ENCODE measurements at regions not wholly inside any gene's neighbourhood (a gene's known extent, or its start where the extent isn't known, plus 50 kb on each side); places are given as distances from the start of the nearest gene placed in this dataset.
"Not testable (repeated sequence)": the region's sequence is repeated elsewhere in the genome, so short reads cannot be mapped to it uniquely, and the experiment has no call there.

- no peak for TF ChIP-seq POLR2AphosphoS5 (IDR thresholded peaks at IDR 0.05; ENCODE audit: low read depth, low read length)
- no peak for TF ChIP-seq POLR2A (IDR thresholded peaks at IDR 0.05; ENCODE audit: low read depth, low read length)
- TF ChIP-seq TAF1 (IDR thresholded peaks at IDR 0.05; ENCODE audit: borderline replicate concordance, low read depth, low read length), result no peak
- DNase-seq (ENCODE audit: insufficient read length) (no peak), FAIRE-seq (no peak)
Measured at GRCh38 chrX:7638078-7638710, 204.8 kb upstream of the VCX start.

- FAIRE-seq (no peak), DNase-seq (ENCODE audit: insufficient read length) (no peak)
- TF ChIP-seq TAF1 (IDR thresholded peaks at IDR 0.05; ENCODE audit: borderline replicate concordance, low read depth, low read length) (no peak), POLR2A (IDR thresholded peaks at IDR 0.05; ENCODE audit: low read depth, low read length) (no peak), POLR2AphosphoS5 (IDR thresholded peaks at IDR 0.05; ENCODE audit: low read depth, low read length) (no peak)
Measured at GRCh38 chrX:7637066-7637465, 205.9 kb upstream of the VCX start.

DNA sequence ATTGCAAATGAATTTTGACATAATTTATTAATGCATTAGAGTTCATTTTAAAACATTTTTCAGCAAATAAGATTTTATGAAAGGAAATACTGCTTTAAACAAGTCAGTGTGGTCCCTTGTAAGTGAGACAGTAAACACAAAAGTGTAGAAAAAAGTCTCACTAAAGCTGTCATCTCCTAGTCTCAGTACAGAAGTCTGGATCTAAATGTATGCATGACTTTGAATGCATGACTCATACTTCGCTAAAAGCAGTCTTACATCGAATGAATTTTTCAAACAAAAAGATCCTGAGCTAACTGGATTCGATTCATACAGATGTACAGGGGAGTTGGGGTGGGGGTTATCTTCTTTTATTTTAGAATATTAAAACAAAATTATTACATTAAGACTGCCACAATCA lies 207.4 kb upstream of the VCX start:
- FAIRE-seq, result no peak

DNA sequence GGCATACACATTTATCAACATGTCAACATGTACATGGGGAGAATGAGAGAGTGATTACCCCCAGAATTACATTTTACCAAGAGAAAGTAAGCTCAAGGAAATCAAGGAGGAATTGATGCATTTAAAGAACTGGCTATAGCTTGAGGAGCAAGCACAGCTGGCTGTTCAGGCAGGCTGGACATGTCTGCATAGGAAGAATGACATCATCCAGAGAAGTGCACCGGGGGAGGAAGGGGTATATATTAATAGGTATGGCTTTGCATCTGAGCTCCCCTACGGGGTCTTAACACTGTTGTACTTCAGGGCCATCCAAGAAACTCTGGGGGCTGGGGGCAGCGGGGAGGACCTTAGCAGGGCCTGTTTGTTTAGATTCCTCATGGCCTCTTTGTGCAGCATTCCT lies 222.4 kb upstream of the VCX start:
- no peak for TF ChIP-seq TAF1 (IDR thresholded peaks at IDR 0.05; ENCODE audit: borderline replicate concordance, low read depth, low read length)
- no peak for TF ChIP-seq POLR2A (IDR thresholded peaks at IDR 0.05; ENCODE audit: low read depth, low read length)
- TF ChIP-seq POLR2AphosphoS5 (IDR thresholded peaks at IDR 0.05; ENCODE audit: low read depth, low read length), result no peak
- FAIRE-seq (no peak), DNase-seq (ENCODE audit: insufficient read length) (no peak)

More for the DNA sequence above, 207.4 kb upstream of the VCX start:
- DNase-seq (ENCODE audit: insufficient read length), result no peak
- no peak for TF ChIP-seq POLR2A (IDR thresholded peaks at IDR 0.05; ENCODE audit: low read depth, low read length)
- no peak for TF ChIP-seq POLR2AphosphoS5 (IDR thresholded peaks at IDR 0.05; ENCODE audit: low read depth, low read length)
- no peak for TF ChIP-seq TAF1 (IDR thresholded peaks at IDR 0.05; ENCODE audit: borderline replicate concordance, low read depth, low read length)

GRCh38 chrX:7617994-7618393 lies 225.0 kb upstream of the VCX start:
- no peak for DNase-seq (ENCODE audit: insufficient read length)
- no peak for TF ChIP-seq POLR2A (IDR thresholded peaks at IDR 0.05; ENCODE audit: low read depth, low read length)
- no peak for TF ChIP-seq TAF1 (IDR thresholded peaks at IDR 0.05; ENCODE audit: borderline replicate concordance, low read depth, low read length)
- TF ChIP-seq POLR2AphosphoS5 (IDR thresholded peaks at IDR 0.05; ENCODE audit: low read depth, low read length), result no peak
- FAIRE-seq, result no peak

- DNase-seq (ENCODE audit: insufficient read length) (no peak), FAIRE-seq (no peak)
- TF ChIP-seq POLR2AphosphoS5 (IDR thresholded peaks at IDR 0.05; ENCODE audit: low read depth, low read length), result no peak
- no peak for TF ChIP-seq POLR2A (IDR thresholded peaks at IDR 0.05; ENCODE audit: low read depth, low read length)
- TF ChIP-seq TAF1 (IDR thresholded peaks at IDR 0.05; ENCODE audit: borderline replicate concordance, low read depth, low read length), result no peak
Measured at GRCh38 chrX:7614616-7615015, 228.4 kb upstream of the VCX start.

DNA sequence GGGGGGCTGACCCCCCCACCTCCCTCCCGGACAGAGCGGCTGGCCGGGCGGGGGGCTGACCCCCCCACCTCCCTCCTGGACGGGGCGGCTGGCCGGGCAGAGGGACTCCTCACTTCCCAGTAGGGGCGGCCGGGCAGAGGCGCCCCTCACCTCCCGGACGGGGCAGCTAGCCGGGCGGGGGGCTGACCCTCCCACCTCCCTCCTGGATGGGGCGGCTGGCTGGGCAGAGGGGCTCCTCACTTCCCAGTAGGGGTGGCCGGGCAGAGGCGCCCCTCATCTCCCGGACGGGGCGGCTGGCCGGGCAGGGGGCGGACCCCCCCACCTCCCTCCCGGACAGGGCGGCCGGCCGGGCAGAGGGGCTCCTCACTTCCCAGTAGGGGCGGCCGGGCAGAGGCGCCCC lies 234.3 kb upstream of the VCX start:
- not testable (repeated sequence) for DNase-seq (ENCODE audit: insufficient read length); FAIRE-seq

DNA sequence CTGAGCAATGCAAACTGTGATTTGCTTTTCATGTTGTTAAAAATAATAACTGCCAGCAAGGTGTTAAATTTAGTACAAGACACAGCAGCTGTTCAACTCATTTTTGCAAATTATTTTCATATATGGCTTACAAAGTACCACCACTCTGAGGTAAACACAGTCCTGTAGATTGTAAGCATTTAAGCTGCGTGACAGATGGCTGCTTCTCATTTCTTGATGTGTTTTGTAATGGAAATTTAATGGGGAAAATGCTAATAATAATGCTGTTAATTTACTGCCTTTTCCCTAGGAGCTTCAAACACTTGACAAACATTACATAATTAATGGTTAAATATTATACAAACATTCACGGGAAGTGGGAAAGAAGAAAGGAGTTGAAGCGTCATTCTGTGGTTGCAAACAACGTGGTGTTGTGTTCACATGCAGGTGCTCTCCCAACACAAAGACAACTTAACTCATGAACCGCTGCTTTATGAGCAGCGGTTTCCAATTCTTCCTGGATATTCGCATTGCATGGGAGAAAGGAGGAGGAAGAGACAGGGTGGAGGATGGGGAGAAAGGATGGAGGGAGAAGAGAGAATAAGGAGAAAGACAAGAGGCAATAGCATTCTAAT lies 236.8 kb upstream of the VCX start:
- DNase-seq (ENCODE audit: insufficient read length), result no peak
- TF ChIP-seq POLR2A (IDR thresholded peaks at IDR 0.05; ENCODE audit: low read depth, low read length) (no peak), POLR2AphosphoS5 (IDR thresholded peaks at IDR 0.05; ENCODE audit: low read depth, low read length) (no peak), TAF1 (IDR thresholded peaks at IDR 0.05; ENCODE audit: borderline replicate concordance, low read depth, low read length) (no peak)
- FAIRE-seq, result no peak

DNA sequence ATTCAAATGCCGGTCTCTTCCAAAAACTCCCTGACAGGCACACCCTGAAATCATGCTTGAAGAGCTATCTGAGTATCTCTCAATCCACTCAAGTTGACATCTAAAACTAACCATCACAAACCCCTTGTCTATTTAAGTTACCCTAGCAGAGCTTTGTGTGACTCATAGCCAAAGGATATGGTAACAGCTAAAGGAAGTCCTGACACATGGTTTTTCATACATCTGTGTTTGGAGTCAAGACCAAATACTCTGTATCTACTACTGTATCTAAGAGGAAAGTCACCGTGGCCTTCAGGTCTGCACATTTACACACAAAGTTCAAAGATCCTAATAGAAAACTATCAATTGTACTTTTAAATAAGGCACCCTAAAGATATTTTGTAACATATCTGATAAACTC lies 239.6 kb upstream of the VCX start:
- FAIRE-seq (no peak), DNase-seq (ENCODE audit: insufficient read length) (no peak)
- no peak for TF ChIP-seq POLR2AphosphoS5 (IDR thresholded peaks at IDR 0.05; ENCODE audit: low read depth, low read length)
- no peak for TF ChIP-seq TAF1 (IDR thresholded peaks at IDR 0.05; ENCODE audit: borderline replicate concordance, low read depth, low read length)
- no peak for TF ChIP-seq POLR2A (IDR thresholded peaks at IDR 0.05; ENCODE audit: low read depth, low read length)

GRCh38 chrX:7596822-7597221 lies 246.1 kb upstream of the VCX start:
- DNase-seq (ENCODE audit: insufficient read length) (no peak), FAIRE-seq (no peak)
- TF ChIP-seq POLR2AphosphoS5 (IDR thresholded peaks at IDR 0.05; ENCODE audit: low read depth, low read length) (no peak), POLR2A (IDR thresholded peaks at IDR 0.05; ENCODE audit: low read depth, low read length) (no peak), TAF1 (IDR thresholded peaks at IDR 0.05; ENCODE audit: borderline replicate concordance, low read depth, low read length) (no peak)

DNA sequence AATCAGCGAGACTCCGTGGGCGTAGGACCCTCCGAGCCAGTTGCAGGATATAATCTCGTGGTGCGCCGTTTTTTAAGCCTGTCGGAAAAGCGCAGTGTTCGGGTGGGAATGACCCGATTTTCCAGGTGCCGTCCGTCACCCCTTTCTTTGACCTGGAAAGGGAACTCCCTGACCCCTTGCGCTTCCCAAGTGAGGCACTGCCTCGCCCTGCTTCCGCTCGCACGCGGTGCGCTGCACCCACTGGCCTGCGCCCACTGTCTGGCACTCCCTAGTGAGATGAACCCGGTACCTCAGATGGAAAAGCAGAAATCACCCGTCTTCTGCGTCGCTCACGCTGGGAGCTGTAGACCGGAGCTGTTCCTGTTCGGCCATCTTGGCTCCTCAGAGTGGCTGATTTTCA lies 249.6 kb upstream of the VCX start:
- FAIRE-seq; DNase-seq (ENCODE audit: insufficient read length): not testable (repeated sequence)

DNA sequence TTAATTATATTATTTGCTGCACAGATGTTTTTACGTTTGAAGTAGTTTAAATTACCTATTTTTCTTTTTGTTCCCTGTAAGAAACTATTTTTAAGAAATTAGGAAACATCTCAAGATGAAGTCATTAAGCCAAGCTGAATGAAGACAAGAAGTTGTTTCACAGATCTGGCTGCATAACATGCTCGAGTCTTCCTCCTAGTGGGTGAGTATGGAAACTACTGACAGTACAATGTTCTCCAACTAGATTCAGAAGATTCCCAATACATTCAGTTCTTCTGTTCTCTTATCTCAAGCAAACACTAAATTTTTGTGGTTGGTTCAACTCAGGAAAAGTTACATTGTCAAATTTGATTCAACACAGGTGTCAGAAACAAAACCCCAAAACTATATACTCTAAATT lies 256.8 kb upstream of the VCX start:
- DNase-seq (ENCODE audit: insufficient read length) (no peak), FAIRE-seq (no peak)
- TF ChIP-seq TAF1 (IDR thresholded peaks at IDR 0.05; ENCODE audit: borderline replicate concordance, low read depth, low read length), result no peak
- TF ChIP-seq POLR2AphosphoS5 (IDR thresholded peaks at IDR 0.05; ENCODE audit: low read depth, low read length), result no peak
- no peak for TF ChIP-seq POLR2A (IDR thresholded peaks at IDR 0.05; ENCODE audit: low read depth, low read length)

GRCh38 chrX:7582191-7582590 lies 260.8 kb upstream of the VCX start:
- TF ChIP-seq POLR2AphosphoS5 (IDR thresholded peaks at IDR 0.05; ENCODE audit: low read depth, low read length), result no peak
- no peak for TF ChIP-seq TAF1 (IDR thresholded peaks at IDR 0.05; ENCODE audit: borderline replicate concordance, low read depth, low read length)
- TF ChIP-seq POLR2A (IDR thresholded peaks at IDR 0.05; ENCODE audit: low read depth, low read length), result no peak
- no peak for DNase-seq (ENCODE audit: insufficient read length)
- FAIRE-seq, result no peak

All from GM12892 (cell line).